GM21786 (cell line): ENCODE measurements at regions not wholly inside any gene's neighbourhood (a gene's known extent, or its start where the extent isn't known, plus 50 kb on each side); places are given as distances from the start of the nearest gene placed in this dataset.
"Not testable (repeated sequence)": the region's sequence is repeated elsewhere in the genome, so short reads cannot be mapped to it uniquely, and the experiment has no call there.

Source experiments
- ATAC-seq: cut with Tn5 transposase; IDR thresholded peaks from one replicate; pipeline ENCODE4 v1.9.1; 2021; ENCODE audit not compliant: unreplicated experiment

- ATAC-seq: peak; percentile 52
Measured at GRCh38 chr4:36587909-36588472, 306.6 kb downstream of the DTHD1 start.

- no peak for ATAC-seq
Measured at GRCh38 chr4:36590343-36590742, 308.9 kb downstream of the DTHD1 start.

DNA sequence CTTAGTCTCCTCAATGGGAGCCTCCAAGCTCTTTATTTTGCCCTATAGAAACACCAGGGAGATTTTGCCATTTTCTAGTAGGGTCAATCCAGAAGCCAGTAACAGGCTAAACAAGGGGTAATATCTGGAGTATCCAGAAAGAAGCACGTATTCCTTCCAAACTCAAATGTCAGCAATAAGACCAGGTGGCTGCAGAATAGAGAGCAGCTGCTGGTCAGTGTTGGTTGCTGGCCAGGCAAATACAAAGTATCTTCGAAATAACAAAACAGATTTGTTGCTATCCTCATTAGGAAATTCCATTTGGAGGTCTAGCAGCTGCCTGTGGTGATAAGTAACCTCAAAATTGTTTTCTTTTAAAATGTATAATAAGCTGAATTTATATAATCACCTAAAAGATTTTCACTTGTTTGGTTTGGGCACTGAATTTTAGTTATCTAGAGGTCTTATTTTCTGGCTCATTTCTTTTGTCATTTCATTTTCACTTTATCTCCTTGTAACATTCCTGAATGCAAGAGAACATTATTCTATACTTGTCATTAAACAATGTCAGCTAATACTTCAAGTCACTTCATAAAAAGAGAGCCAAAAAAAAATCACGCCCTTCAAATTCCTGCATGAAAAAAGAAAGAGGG, 320.6 kb downstream of the DTHD1 start:
- no peak for ATAC-seq

- ATAC-seq: no peak
Measured at GRCh38 chr4:36609661-36610060, 328.2 kb downstream of the DTHD1 start.

DNA sequence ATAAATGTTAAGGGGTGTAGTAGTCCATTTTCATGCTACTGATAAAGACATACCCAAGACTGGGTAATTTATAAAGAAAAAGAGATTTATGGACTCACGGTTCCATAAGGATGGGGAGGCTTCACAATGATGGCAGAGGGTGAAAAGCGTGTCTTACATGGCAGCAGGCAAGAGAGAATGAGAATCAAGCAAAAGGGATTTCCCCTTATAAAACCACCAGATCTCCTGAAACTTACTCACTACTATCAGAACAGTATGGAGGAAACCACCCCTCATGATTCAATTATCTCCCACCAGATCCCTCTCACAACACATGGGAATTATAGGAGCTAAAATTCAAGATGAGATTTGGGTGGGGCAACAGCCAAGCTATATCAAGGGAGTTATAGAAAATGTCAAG, 329.2 kb downstream of the DTHD1 start:
- ATAC-seq: no peak

- ATAC-seq: not testable (repeated sequence)
Measured at GRCh38 chr4:36613142-36613541, 331.7 kb downstream of the DTHD1 start.

- no peak for ATAC-seq
Measured at GRCh38 chr4:36614011-36614410, 332.6 kb downstream of the DTHD1 start.

- no peak for ATAC-seq
Measured at GRCh38 chr4:36618102-36618501, 336.7 kb downstream of the DTHD1 start.

DNA sequence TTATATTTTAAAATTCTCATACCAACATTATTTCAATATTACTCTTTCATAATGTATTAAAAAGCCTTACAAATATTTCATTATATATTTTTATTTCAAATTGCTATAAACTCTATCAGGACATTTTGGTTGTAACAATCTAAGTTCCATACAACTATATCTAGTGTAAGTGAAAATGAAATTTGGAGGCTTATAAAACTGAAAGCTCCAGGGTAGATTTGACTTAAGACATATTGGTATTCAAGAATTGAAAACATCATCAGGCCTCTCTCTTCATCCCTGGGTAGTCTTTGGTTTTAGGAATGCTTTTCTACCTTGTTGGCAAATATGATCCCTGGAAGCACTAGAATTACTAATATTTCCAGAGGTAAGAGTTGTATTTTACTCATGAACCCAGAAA, 342.6 kb downstream of the DTHD1 start:
- ATAC-seq: no peak

GRCh38 chr4:36638273-36638811, 356.9 kb downstream of the DTHD1 start:
- ATAC-seq: no peak

GRCh38 chr4:36640876-36641275, 359.5 kb downstream of the DTHD1 start:
- ATAC-seq: no peak

- peak; percentile 99 for ATAC-seq
Measured at GRCh38 chr4:36651253-36651652, 369.8 kb downstream of the DTHD1 start.

- ATAC-seq: no peak
Measured at GRCh38 chr4:36652857-36653256, 371.4 kb downstream of the DTHD1 start.

DNA sequence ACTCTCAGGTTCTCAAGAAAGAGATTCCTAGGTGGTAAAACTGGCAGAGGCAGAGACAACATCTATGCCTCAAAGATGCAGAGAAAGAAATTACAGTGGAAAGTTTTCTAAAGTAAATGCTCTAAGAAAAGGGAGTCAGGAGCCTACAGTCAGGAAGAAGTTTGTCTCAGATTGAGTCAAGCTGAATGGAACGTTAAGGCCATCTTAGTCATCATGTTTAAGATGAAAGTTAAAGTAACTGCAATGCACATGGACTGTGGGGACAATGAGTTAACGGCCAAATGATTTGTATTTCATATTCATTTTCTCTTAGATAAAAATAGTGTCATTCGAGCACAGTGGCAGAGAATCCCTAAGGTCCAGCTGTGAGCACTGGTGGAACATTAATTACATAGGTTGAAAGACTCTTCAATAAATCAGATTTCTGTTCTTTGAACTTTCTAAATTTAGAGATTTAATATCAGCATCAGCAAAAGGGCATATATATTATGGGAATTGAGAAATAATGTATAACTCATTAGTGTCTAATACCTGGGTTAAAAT, 384.6 kb downstream of the DTHD1 start:
- ATAC-seq: no peak

GRCh38 chr4:36675436-36675835, 394.0 kb downstream of the DTHD1 start:
- ATAC-seq: no peak

- no peak for ATAC-seq
Measured at GRCh38 chr4:36676139-36677050, 395.0 kb downstream of the DTHD1 start.

- ATAC-seq: no peak
Measured at GRCh38 chr4:36677112-36677511, 395.7 kb downstream of the DTHD1 start.

- ATAC-seq: no peak
Measured at GRCh38 chr4:36677874-36678273, 396.5 kb downstream of the DTHD1 start.

GRCh38 chr4:36687681-36688080, 406.3 kb downstream of the DTHD1 start:
- ATAC-seq: no peak

- no peak for ATAC-seq
Measured at GRCh38 chr4:36692586-36692985, 411.2 kb downstream of the DTHD1 start.

DNA sequence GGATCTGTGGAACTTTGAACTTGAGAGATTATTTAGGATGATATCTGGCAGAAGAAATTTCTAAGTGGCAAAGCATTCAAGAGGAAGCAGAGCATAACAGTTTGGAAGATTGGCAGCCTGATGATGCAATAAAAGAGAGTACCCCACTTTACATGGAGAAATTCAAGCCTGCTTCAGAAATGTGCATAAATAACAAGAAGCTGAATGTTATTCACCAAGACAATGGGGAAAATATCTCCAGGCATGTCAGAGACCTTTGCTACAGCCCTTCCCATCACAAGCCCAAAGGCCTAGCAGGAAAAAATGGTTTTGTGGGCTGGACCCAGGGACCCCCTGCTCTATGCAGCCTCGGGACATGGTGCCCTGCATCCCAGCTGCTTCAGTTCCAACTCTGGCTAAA, 420.8 kb downstream of the DTHD1 start:
- ATAC-seq: no peak

DNA sequence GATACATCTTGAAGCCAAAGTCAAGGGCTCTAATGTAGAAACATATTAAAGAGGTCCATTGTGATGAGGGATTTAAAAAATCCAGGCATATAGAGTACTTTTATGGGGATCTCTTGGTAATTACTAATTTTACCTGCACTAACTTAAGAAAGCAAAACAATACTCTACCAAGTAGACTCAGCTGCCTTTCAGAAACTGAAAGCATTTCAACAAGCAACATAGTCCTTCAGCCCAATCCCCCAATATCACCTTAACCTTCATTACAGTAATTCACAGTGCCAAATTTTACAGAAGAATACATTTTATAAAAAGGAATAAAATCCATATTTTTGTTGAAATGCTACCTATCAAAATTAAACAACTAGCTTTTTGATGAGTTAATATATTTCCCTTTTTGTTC, 422.9 kb downstream of the DTHD1 start:
- no peak for ATAC-seq
